ENCODE measurements at regions not wholly inside any gene's neighbourhood (a gene's known extent, or its start where the extent isn't known, plus 50 kb on each side); places are given as distances from the start of the nearest gene placed in this dataset.

GRCh38 chr13:109385242-109385560 lies 401.2 kb downstream of the IRS2 start:
- Histone ChIP-seq H3K4me1 (no peaks in the 10 kb centered on the region), H3K36me3 (no peaks in the 10 kb centered on the region), H3K9me3 (no peaks in the 10 kb centered on the region), H3K27me3 (no peaks in the 10 kb centered on the region), H3K27ac (no peak overlapping the region), H3K4me3 (replicated peaks in 1 of 3) (no peak overlapping the region)
- intact Hi-C loops (cut with DNase I), result no loop called here
- 71 to 89% methylated on average over 4 to 7 of the region's 7 CpGs for WGBS, 2 donors
- TF ChIP-seq POLR2A (IDR thresholded peaks at IDR 0.05), result no peak
- no peak for TF ChIP-seq CTCF (IDR thresholded peaks at IDR 0.05)
- no peak for DNase-seq

GRCh38 chr13:109384491-109385241 lies 401.7 kb downstream of the IRS2 start:
- no peak overlapping the region for H3K4me3 ChIP-seq (replicated peaks in 1 of 3)
- 79 to 87% methylated on average over 7 of the region's 7 CpGs for WGBS, 2 donors
- no peaks in the 10 kb centered on the region for H3K4me1 ChIP-seq
- no peaks in the 10 kb centered on the region for H3K36me3 ChIP-seq
- no peaks in the 10 kb centered on the region for H3K27me3 ChIP-seq
- intact Hi-C loops (cut with DNase I), result no loop called here
- no peak for DNase-seq
- no peaks in the 10 kb centered on the region for H3K9me3 ChIP-seq
- TF ChIP-seq POLR2A (IDR thresholded peaks at IDR 0.05) (no peak), CTCF (IDR thresholded peaks at IDR 0.05) (no peak)
- no peak overlapping the region for H3K27ac ChIP-seq

GRCh38 chr13:109383683-109384082 lies 402.7 kb downstream of the IRS2 start:
- DNase-seq, result no peak
- no peaks in the 10 kb centered on the region for H3K36me3 ChIP-seq
- no peak overlapping the region for H3K27ac ChIP-seq
- TF ChIP-seq CTCF (IDR thresholded peaks at IDR 0.05) (no peak), POLR2A (IDR thresholded peaks at IDR 0.05) (no peak)
- no peaks in the 10 kb centered on the region for H3K9me3 ChIP-seq
- H3K4me3 ChIP-seq (replicated peaks in 1 of 3), result no peak overlapping the region
- 79 to 82% methylated on average over 1 of the region's 1 CpG for WGBS, 2 donors
- no peaks in the 10 kb centered on the region for H3K4me1 ChIP-seq
- intact Hi-C loops (cut with DNase I), result no loop called here
- no peaks in the 10 kb centered on the region for H3K27me3 ChIP-seq

- TF ChIP-seq POLR2A (IDR thresholded peaks at IDR 0.05) (no peak), CTCF (IDR thresholded peaks at IDR 0.05) (no peak)
- H3K4me3 ChIP-seq (replicated peaks in 1 of 3), result no peak overlapping the region
- intact Hi-C loops (cut with DNase I), result no loop called here
- WGBS, 2 donors, result 37 to 48% methylated on average over 5 of the region's 5 CpGs
- no peaks in the 10 kb centered on the region for H3K27me3 ChIP-seq
- no peaks in the 10 kb centered on the region for H3K4me1 ChIP-seq
- no peak overlapping the region for H3K27ac ChIP-seq
- no peak for DNase-seq
- H3K9me3 ChIP-seq, result no peaks in the 10 kb centered on the region
- no peaks in the 10 kb centered on the region for H3K36me3 ChIP-seq
These were observed 404.7 kb downstream of the IRS2 start for GRCh38 chr13:109381546-109382180.

- intact Hi-C loops (cut with DNase I), result no loop called here
- H3K4me1 ChIP-seq, result no peaks in the 10 kb centered on the region
- no peaks in the 10 kb centered on the region for H3K27me3 ChIP-seq
- H3K4me3 ChIP-seq (replicated peaks in 1 of 3), result no peak overlapping the region
- no peaks in the 10 kb centered on the region for H3K9me3 ChIP-seq
- DNase-seq, result no peak
- H3K27ac ChIP-seq, result no peak overlapping the region
- 90 to 93% methylated on average over 7 of the region's 7 CpGs for WGBS, 2 donors
- TF ChIP-seq CTCF (IDR thresholded peaks at IDR 0.05) (no peak), POLR2A (IDR thresholded peaks at IDR 0.05) (no peak)
- H3K36me3 ChIP-seq, result no peaks in the 10 kb centered on the region
These were observed 405.9 kb downstream of the IRS2 start for GRCh38 chr13:109380457-109380856.
